ENCODE measurements at regions not wholly inside any gene's neighbourhood (a gene's known extent, or its start where the extent isn't known, plus 50 kb on each side); places are given as distances from the start of the nearest gene placed in this dataset.

DNA sequence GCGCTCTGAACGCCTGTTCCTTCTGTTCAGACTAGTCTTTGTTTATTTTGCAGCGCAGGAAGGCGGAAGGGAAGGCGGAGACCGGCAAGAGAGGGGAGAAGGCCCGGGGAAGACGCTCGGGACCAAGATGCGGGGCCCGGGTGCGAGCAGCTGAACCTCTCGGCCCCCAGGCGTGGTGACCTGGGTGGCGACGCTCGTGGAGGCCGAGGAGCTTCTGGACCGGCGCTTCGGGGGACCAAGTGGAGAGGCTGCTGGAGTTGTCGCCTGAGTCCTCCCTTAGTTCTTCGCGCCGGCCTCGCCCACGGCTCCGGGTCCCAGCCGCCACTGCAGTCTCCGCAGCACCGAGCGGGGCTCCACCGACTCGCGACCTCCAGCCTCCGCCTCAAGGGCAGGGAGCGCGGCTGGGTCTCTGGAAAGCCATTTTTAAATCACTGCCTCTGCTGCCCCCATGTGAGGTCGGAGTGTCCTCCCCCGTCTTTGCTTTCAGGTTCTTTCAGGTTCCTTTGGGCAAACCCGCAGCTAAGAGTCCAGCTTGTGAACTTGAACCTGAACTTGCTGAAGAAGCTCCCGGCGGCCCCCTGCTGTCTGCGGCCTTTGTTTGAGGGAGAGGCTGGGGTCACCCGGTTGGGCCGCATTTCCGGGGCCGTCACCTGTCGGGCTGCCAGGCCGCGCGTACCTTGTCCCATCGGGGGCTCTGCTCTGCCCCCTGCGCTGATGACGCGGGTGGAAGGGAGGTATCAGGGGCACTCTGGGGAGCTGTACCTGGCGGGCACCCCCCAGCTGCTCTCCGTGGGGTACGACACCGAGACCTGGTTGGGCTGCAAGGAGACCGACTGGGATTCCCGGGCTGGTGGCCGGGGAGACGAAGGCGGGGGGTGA is 136.0 kb downstream of the KIF20B start:
- no peaks in the 10 kb centered on the region for H3K9me3 ChIP-seq (ENCODE audit: low read depth, low read length)
- H4K20me1 ChIP-seq (ENCODE audit: insufficient read depth, low read length) = no peaks in the 10 kb centered on the region
- no peaks in the 10 kb centered on the region for H3K4me1 ChIP-seq (ENCODE audit: insufficient read depth, low read length)
- peak overlapping the region; percentile 90 for H3K4me2 ChIP-seq (ENCODE audit: insufficient read depth, low read length)
- H3K4me3 ChIP-seq (ENCODE audit: insufficient read depth, low read length) = peak overlapping the region; percentile 76
- H3K79me2 ChIP-seq (ENCODE audit: insufficient read depth, low read length) = no peaks in the 10 kb centered on the region
- TF ChIP-seq CTCF (IDR thresholded peaks at IDR 0.05; ENCODE audit: extremely low read depth, low read depth, low read length) = no peak
- H3K27me3 ChIP-seq (ENCODE audit: insufficient read depth, low read length) = peaks cover 10% of the 10 kb centered on the region
- peak; percentile 79 for DNase-seq (ENCODE audit: insufficient read length, low spot score, missing footprints)
- H2AFZ ChIP-seq (ENCODE audit: low read length) = peak overlapping the region; percentile 90
- no peak overlapping the region for H3K27ac ChIP-seq (ENCODE audit: low read depth, low read length)
- H3K36me3 ChIP-seq (ENCODE audit: insufficient read depth, low read length) = no peaks in the 10 kb centered on the region

DNA sequence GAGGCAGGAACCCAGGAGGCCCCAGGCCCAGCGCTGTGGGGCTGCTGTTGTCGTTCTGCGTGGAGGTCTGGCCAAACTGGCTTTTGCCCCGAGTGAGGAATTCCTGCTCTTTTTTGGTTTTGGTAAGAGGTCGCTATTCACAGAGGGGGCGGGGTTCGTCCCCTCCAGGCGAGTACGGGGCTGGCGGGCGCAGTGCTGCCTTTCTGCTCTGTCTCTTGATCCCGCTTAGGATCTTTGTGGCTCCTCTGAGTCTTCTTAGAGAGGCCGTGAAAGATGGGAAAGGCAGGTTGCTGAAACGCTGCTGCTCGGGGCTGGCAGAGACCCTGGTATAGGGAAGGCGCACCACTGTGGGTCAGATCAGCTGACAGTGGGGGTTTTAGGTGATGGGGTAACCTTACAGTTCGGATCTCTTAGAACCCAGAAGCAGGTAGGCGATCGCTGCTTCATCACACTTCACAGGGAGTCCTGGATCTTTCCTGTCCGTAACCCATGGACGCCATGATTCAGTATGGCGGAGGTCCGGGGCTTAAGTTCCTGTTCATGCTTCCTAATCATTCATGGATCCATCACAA is 136.7 kb downstream of the KIF20B start:
- Histone ChIP-seq H3K4me3 (ENCODE audit: insufficient read depth, low read length) (peak overlapping the region; percentile 76), H3K9me3 (ENCODE audit: low read depth, low read length) (no peaks in the 10 kb centered on the region), H3K4me2 (ENCODE audit: insufficient read depth, low read length) (peak overlapping the region; percentile 90), H3K27me3 (ENCODE audit: insufficient read depth, low read length) (peaks cover 10% of the 10 kb centered on the region), H2AFZ (ENCODE audit: low read length) (peak overlapping the region; percentile 90), H3K27ac (ENCODE audit: low read depth, low read length) (no peak overlapping the region), H4K20me1 (ENCODE audit: insufficient read depth, low read length) (no peaks in the 10 kb centered on the region), H3K4me1 (ENCODE audit: insufficient read depth, low read length) (no peaks in the 10 kb centered on the region), H3K36me3 (ENCODE audit: insufficient read depth, low read length) (no peaks in the 10 kb centered on the region), H3K79me2 (ENCODE audit: insufficient read depth, low read length) (no peaks in the 10 kb centered on the region)
- DNase-seq (ENCODE audit: insufficient read length, low spot score, missing footprints) = peak; percentile 67
- TF ChIP-seq CTCF (IDR thresholded peaks at IDR 0.05; ENCODE audit: extremely low read depth, low read depth, low read length) = no peak

DNA sequence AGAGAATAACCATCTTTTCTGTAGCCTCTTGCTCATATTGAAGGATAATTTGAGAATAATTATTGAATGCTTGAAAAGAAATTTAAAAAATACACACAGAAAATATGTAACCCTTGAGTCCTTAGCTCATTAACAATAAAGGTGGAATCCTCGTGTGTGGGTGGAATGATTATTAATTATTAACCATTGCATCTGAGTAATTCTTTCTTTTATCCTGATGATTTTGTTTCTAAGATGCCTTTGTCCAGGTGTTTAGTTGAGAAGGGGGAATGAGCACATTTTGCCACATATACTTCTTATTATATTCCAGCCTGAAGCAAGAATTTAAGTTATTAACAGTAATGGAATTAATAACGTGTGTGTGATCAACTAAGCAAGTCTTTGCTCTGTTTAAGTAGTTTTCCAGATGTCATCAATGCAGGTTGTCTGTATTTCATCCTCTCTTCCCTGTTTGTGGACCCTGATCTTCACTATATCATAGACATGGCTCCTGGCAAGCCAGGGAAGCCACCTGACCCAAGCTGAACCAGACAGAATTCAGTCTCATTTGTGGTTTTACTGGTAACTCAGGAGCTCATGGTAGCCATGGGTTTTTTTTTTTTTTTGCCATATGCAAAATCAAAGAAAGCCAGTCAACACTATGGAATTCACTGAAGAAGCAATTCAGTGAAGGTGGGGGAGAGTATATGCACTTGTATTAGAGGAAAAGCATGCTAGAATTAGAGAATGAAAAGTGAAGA is 144.3 kb downstream of the KIF20B start:
- peak; percentile 36 for DNase-seq (ENCODE audit: insufficient read length, low spot score, missing footprints)
- H3K4me1 ChIP-seq (ENCODE audit: insufficient read depth, low read length) = peaks cover 10% of the 10 kb centered on the region
- H3K4me2 ChIP-seq (ENCODE audit: insufficient read depth, low read length) = peak overlapping the region; percentile 25
- no peaks in the 10 kb centered on the region for H4K20me1 ChIP-seq (ENCODE audit: insufficient read depth, low read length)
- no peak for TF ChIP-seq CTCF (IDR thresholded peaks at IDR 0.05; ENCODE audit: extremely low read depth, low read depth, low read length)
- H2AFZ ChIP-seq (ENCODE audit: low read length) = no peak overlapping the region
- H3K4me3 ChIP-seq (ENCODE audit: insufficient read depth, low read length) = no peak overlapping the region
- peaks cover 11% of the 10 kb centered on the region for H3K27me3 ChIP-seq (ENCODE audit: insufficient read depth, low read length)
- H3K36me3 ChIP-seq (ENCODE audit: insufficient read depth, low read length) = no peaks in the 10 kb centered on the region
- no peaks in the 10 kb centered on the region for H3K79me2 ChIP-seq (ENCODE audit: insufficient read depth, low read length)
- H3K9me3 ChIP-seq (ENCODE audit: low read depth, low read length) = peaks cover 3% of the 10 kb centered on the region
- H3K27ac ChIP-seq (ENCODE audit: low read depth, low read length) = no peak overlapping the region

DNA sequence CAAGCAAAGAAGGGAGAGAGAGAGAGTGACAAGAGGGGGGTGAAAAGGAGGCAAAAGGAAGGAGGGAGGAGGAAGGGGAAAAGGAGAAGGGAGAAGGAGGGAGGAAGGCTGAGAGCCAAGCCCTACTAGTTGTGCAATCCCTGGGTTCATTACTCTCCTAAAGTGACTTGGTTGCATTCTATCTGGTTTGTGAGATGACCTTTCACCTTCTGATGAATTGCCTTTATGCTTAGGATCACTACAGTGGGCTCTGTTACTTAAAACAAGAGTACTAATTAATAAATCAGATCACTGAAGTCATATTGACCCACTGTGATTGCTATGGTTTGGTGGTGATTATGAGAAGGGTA is 144.9 kb downstream of the KIF20B start:
- TF ChIP-seq CTCF (IDR thresholded peaks at IDR 0.05; ENCODE audit: extremely low read depth, low read depth, low read length) = no peak
- Histone ChIP-seq H3K36me3 (ENCODE audit: insufficient read depth, low read length) (no peaks in the 10 kb centered on the region), H3K4me2 (ENCODE audit: insufficient read depth, low read length) (peak overlapping the region; percentile 25), H2AFZ (ENCODE audit: low read length) (no peak overlapping the region), H3K27me3 (ENCODE audit: insufficient read depth, low read length) (peaks cover 13% of the 10 kb centered on the region), H4K20me1 (ENCODE audit: insufficient read depth, low read length) (no peaks in the 10 kb centered on the region), H3K27ac (ENCODE audit: low read depth, low read length) (no peak overlapping the region), H3K9me3 (ENCODE audit: low read depth, low read length) (peaks cover 3% of the 10 kb centered on the region), H3K4me1 (ENCODE audit: insufficient read depth, low read length) (peaks cover 10% of the 10 kb centered on the region), H3K4me3 (ENCODE audit: insufficient read depth, low read length) (no peak overlapping the region), H3K79me2 (ENCODE audit: insufficient read depth, low read length) (no peaks in the 10 kb centered on the region)
- DNase-seq (ENCODE audit: insufficient read length, low spot score, missing footprints) = no peak
